ENCODE measurements at regions not wholly inside any gene's neighbourhood (a gene's known extent, or its start where the extent isn't known, plus 50 kb on each side); places are given as distances from the start of the nearest gene placed in this dataset.

DNA sequence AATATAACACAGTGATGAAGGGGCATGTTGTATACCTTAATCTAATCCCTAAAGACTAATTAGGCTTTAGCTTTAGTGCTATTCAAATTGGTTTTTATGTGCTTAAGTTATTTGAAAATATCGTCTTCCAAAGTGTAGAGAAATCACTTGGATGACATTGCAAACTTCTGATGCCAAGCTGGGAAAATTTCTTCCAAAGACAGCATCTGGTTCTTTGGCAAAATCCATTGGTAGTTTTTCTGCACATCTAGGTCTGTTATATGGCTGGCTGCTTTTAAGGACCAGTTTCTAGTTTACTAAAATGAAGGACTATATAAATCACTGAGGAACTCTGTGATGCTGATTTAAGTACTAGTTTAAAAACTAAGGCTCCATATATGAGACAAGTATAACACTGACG lies 2362.3 kb downstream of the PCDH9 start:
- H3K9me3 ChIP-seq = no peaks in the 10 kb centered on the region
- H3K27ac ChIP-seq = no peak overlapping the region
- no peak overlapping the region for H3K9ac ChIP-seq (ENCODE audit: low read depth in 2 of 2, low read length in 2 of 2)
- DNase-seq = no peak
- H3K4me3 ChIP-seq = no peak overlapping the region
- H3K4me1 ChIP-seq = no peaks in the 10 kb centered on the region
- intact Hi-C loops (cut with DNase I) = no loop called here
- no peaks in the 10 kb centered on the region for H3K27me3 ChIP-seq
- H3K36me3 ChIP-seq = no peaks in the 10 kb centered on the region
- TF ChIP-seq, protein P1, sequence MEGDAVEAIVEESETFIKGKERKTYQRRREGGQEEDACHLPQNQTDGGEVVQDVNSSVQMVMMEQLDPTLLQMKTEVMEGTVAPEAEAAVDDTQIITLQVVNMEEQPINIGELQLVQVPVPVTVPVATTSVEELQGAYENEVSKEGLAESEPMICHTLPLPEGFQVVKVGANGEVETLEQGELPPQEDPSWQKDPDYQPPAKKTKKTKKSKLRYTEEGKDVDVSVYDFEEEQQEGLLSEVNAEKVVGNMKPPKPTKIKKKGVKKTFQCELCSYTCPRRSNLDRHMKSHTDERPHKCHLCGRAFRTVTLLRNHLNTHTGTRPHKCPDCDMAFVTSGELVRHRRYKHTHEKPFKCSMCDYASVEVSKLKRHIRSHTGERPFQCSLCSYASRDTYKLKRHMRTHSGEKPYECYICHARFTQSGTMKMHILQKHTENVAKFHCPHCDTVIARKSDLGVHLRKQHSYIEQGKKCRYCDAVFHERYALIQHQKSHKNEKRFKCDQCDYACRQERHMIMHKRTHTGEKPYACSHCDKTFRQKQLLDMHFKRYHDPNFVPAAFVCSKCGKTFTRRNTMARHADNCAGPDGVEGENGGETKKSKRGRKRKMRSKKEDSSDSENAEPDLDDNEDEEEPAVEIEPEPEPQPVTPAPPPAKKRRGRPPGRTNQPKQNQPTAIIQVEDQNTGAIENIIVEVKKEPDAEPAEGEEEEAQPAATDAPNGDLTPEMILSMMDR (IDR thresholded peaks at IDR 0.05) = no peak

GRCh38 chr13:64866331-64866730 lies 2363.8 kb downstream of the PCDH9 start:
- DNase-seq = no peak
- Histone ChIP-seq H3K27ac (no peak overlapping the region), H3K4me3 (no peak overlapping the region), H3K9me3 (no peaks in the 10 kb centered on the region), H3K4me1 (no peaks in the 10 kb centered on the region), H3K36me3 (no peaks in the 10 kb centered on the region), H3K27me3 (no peaks in the 10 kb centered on the region), H3K9ac (ENCODE audit: low read depth in 2 of 2, low read length in 2 of 2) (no peak overlapping the region)
- TF ChIP-seq, protein P1 (IDR thresholded peaks at IDR 0.05) = no peak
- intact Hi-C loops (cut with DNase I) = no loop called here

GRCh38 chr13:64855506-64855905 lies 2374.6 kb downstream of the PCDH9 start:
- no peak overlapping the region for H3K4me3 ChIP-seq
- H3K27ac ChIP-seq = no peak overlapping the region
- DNase-seq = no peak
- H3K36me3 ChIP-seq = no peaks in the 10 kb centered on the region
- no peak overlapping the region for H3K9ac ChIP-seq (ENCODE audit: low read depth in 2 of 2, low read length in 2 of 2)
- H3K4me1 ChIP-seq = no peaks in the 10 kb centered on the region
- TF ChIP-seq, protein P1 (IDR thresholded peaks at IDR 0.05) = no peak
- H3K9me3 ChIP-seq = no peaks in the 10 kb centered on the region
- intact Hi-C loops (cut with DNase I) = no loop called here
- no peaks in the 10 kb centered on the region for H3K27me3 ChIP-seq

- no peaks in the 10 kb centered on the region for H3K9me3 ChIP-seq
- no peak overlapping the region for H3K27ac ChIP-seq
- no peak overlapping the region for H3K4me3 ChIP-seq
- intact Hi-C loops (cut with DNase I) = no loop called here
- no peaks in the 10 kb centered on the region for H3K27me3 ChIP-seq
- no peak for DNase-seq
- TF ChIP-seq, protein P1 (IDR thresholded peaks at IDR 0.05) = no peak
- no peaks in the 10 kb centered on the region for H3K36me3 ChIP-seq
- no peaks in the 10 kb centered on the region for H3K4me1 ChIP-seq
- H3K9ac ChIP-seq (ENCODE audit: low read depth in 2 of 2, low read length in 2 of 2) = no peak overlapping the region
Measured at GRCh38 chr13:64850017-64850416, 2380.1 kb downstream of the PCDH9 start.

DNA sequence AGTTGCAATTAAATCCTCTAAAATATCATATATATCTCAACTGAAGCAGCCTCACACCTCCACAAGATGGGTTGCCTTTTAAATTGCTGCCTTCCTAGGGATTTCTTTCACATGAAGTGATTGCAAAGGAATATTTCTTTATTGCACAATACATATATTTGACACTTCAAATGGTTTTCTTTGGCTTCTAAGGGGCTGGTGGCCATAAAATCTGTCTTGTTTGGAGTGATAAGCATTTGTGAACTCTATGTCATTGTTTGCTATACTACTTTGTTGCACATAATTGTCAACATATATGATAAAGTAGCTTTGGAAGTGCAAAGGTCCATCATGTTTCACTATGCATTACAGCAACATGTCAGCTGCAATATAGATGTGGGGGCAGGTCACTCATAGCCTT lies 2380.9 kb downstream of the PCDH9 start:
- Histone ChIP-seq H3K36me3 (no peaks in the 10 kb centered on the region), H3K27me3 (no peaks in the 10 kb centered on the region), H3K9ac (ENCODE audit: low read depth in 2 of 2, low read length in 2 of 2) (no peak overlapping the region), H3K27ac (no peak overlapping the region), H3K4me3 (no peak overlapping the region), H3K4me1 (no peaks in the 10 kb centered on the region), H3K9me3 (no peaks in the 10 kb centered on the region)
- TF ChIP-seq, protein P1 (IDR thresholded peaks at IDR 0.05) = no peak
- no peak for DNase-seq
- intact Hi-C loops (cut with DNase I) = no loop called here

GRCh38 chr13:64847767-64848166 lies 2382.4 kb downstream of the PCDH9 start:
- no peak overlapping the region for H3K9ac ChIP-seq (ENCODE audit: low read depth in 2 of 2, low read length in 2 of 2)
- H3K27ac ChIP-seq = no peak overlapping the region
- no peaks in the 10 kb centered on the region for H3K4me1 ChIP-seq
- no peaks in the 10 kb centered on the region for H3K9me3 ChIP-seq
- DNase-seq = no peak
- no peak overlapping the region for H3K4me3 ChIP-seq
- intact Hi-C loops (cut with DNase I) = no loop called here
- H3K36me3 ChIP-seq = no peaks in the 10 kb centered on the region
- H3K27me3 ChIP-seq = no peaks in the 10 kb centered on the region
- TF ChIP-seq, protein P1 (IDR thresholded peaks at IDR 0.05) = no peak

Data from colonic mucosa (tissue), 4 donors.